T-helper 17 cell (primary cell): ENCODE measurements at regions not wholly inside any gene's neighbourhood (a gene's known extent, or its start where the extent isn't known, plus 50 kb on each side); places are given as distances from the start of the nearest gene placed in this dataset.

Experiments used
- ATAC-seq: fragments of 150-1000 bp; cut with Tn5 transposase; 2 replicates; pipeline ENCODE4 v1.10.0; 2021; ENCODE audit warnings: mild to moderate bottlenecking, moderate library complexity
- DNase-seq, 3 donors: peaks; one replicate each; pipeline versions ENCODE4 v3.0.0 to v3.0.0-alpha.2; 2020 to 2021
- H3K9me3 ChIP-seq: one replicate; pipeline ENCODE4 v1.7.0; 2013; ENCODE audit warnings: low read length, mild to moderate bottlenecking; ENCODE audit not compliant: control insufficient read depth, poor library complexity, severe bottlenecking
- H3K27ac Mint-ChIP-seq: one replicate; pipeline ENCODE4 v1.8.0; 2022; ENCODE audit warnings: mild to moderate bottlenecking, moderate library complexity, mixed read lengths
- H3K27me3 Mint-ChIP-seq: one replicate; pipeline ENCODE4 v1.8.0; 2022; ENCODE audit warnings: mixed read lengths
- H3K36me3 Mint-ChIP-seq: one replicate; pipeline ENCODE4 v1.8.0; 2022; ENCODE audit warnings: low read depth, mixed read lengths
- H3K4me1 Mint-ChIP-seq: one replicate; pipeline ENCODE4 v1.8.0; 2022; ENCODE audit warnings: mild to moderate bottlenecking, mixed read lengths
- H3K4me3 Mint-ChIP-seq: one replicate; pipeline ENCODE4 v1.8.0; 2022; ENCODE audit warnings: mild to moderate bottlenecking, moderate library complexity, mixed read lengths

GRCh38 chr1:199170711-199171110 is 531.9 kb downstream of the PTPRC start:
- H3K4me3 Mint-ChIP-seq: peak overlapping the region; percentile 39
- H3K4me1 Mint-ChIP-seq: peaks cover 55% of the 10 kb centered on the region
- peak overlapping the region; percentile 88 for H3K27ac Mint-ChIP-seq

DNA sequence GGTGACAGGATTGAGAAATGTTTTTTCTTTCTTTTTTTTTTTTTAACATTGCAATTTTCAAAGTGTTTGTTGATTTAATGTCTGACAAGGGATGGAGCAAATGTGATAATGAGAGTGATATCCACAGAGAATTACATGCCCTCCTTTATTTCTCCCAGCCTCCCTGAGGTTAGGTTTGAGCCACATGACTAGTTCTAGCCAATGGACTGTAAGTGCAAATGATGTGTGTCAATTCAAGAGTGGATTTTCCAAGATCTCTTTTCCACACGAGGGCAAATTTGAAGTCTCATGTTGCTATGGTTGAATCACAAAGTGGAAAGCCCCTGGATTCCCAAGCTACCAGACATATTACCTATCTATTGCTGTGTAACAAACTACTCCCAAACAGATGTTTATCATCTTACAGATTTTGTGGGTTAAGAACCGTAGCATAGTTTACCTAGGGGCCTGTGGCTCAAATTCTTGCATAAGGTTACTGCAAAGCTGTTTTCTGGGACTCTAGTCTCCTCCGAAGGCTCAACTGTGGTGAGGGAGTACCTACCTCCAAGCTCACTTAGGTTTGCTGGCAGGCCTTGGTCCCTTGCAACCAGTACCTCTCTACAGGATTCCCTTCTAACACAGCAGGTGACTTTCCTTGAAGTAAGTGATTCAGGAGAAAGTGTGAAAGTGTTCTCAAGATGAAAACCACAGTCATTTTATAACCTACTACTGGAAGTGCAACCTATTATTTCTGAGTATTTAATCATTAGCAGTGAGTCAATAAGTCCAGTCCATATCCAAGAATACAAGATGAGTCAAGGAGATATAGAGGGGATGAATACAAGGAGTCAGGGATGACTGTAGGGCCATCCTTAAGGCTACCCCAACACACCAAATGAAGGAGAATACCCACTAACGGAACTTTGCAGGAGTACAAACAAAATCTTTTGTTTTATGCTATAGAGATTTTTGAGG is 533.6 kb downstream of the PTPRC start:
- H3K4me3 Mint-ChIP-seq: peak overlapping the region; percentile 64
- no peak for ATAC-seq
- no peaks in the 10 kb centered on the region for H3K36me3 Mint-ChIP-seq
- peaks cover 56% of the 10 kb centered on the region for H3K4me1 Mint-ChIP-seq
- no peak for DNase-seq
- peak overlapping the region; percentile 92 for H3K27ac Mint-ChIP-seq
- no peaks in the 10 kb centered on the region for H3K27me3 Mint-ChIP-seq
- H3K9me3 ChIP-seq: no peaks in the 10 kb centered on the region

More at GRCh38 chr1:199170711-199171110, 531.9 kb downstream of the PTPRC start:
- Mint-ChIP-seq H3K27me3 (no peaks in the 10 kb centered on the region), H3K36me3 (no peaks in the 10 kb centered on the region)
- DNase-seq: no peak
- no peak for ATAC-seq
- no peaks in the 10 kb centered on the region for H3K9me3 ChIP-seq

DNA sequence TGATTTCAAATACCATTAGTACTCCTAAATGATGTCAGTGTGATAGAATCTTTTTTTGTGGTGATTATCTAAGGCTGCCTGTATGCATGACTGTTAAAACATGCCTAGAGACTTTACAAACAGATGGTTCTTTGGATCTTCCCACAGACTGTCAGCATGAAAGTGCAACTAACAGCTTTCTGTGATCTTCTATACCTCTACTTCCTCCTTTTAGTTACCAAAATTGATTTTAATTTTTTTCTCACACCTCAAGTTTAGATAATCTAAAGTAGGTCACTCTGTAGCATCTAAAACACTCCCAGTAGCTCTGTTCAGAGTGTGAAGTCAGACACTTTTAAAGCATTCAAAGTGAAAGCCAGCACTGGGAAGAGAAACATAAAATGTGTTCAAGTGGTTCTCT is 534.5 kb downstream of the PTPRC start:
- Mint-ChIP-seq H3K36me3 (no peaks in the 10 kb centered on the region), H3K27me3 (no peaks in the 10 kb centered on the region), H3K27ac (peak overlapping the region; percentile 92), H3K4me3 (peak overlapping the region; percentile 70), H3K4me1 (peaks cover 56% of the 10 kb centered on the region)
- ATAC-seq (peak; percentile 86), DNase-seq (no peak)
- H3K9me3 ChIP-seq: no peaks in the 10 kb centered on the region

DNA sequence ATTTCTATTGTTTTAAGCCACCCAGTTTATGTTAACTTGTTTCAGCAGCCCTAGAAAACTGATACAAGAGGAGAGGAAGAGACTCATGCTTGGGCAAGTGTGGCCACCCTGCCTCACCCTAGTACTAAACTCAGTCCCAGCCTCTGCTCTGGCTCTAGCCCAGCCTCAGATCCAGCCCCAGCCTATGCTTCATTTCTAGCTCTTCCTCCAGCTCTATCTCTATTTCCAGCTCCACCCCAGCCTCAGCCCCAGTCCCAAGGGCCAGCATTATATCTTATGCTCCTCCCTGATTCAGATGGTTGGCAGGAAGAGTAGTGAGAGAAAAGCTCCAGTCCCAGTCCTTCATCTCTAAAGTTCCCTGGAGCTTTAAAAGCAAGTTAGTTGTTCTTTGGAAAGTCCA is 535.5 kb downstream of the PTPRC start:
- Mint-ChIP-seq H3K27ac (peak overlapping the region; percentile 92), H3K36me3 (no peaks in the 10 kb centered on the region), H3K4me3 (peak overlapping the region; percentile 33), H3K27me3 (no peaks in the 10 kb centered on the region), H3K4me1 (peaks cover 46% of the 10 kb centered on the region)
- no peaks in the 10 kb centered on the region for H3K9me3 ChIP-seq
- no peak for ATAC-seq
- DNase-seq: no peak

GRCh38 chr1:199176713-199177112 is 537.9 kb downstream of the PTPRC start:
- H3K9me3 ChIP-seq: no peaks in the 10 kb centered on the region
- no peak for ATAC-seq
- no peaks in the 10 kb centered on the region for H3K36me3 Mint-ChIP-seq
- H3K27me3 Mint-ChIP-seq: no peaks in the 10 kb centered on the region
- H3K27ac Mint-ChIP-seq: no peak overlapping the region
- H3K4me1 Mint-ChIP-seq: peaks cover 31% of the 10 kb centered on the region
- no peak overlapping the region for H3K4me3 Mint-ChIP-seq
- no peak for DNase-seq

GRCh38 chr1:199177241-199177640 is 538.4 kb downstream of the PTPRC start:
- Mint-ChIP-seq H3K4me1 (peaks cover 28% of the 10 kb centered on the region), H3K27ac (no peak overlapping the region), H3K36me3 (no peaks in the 10 kb centered on the region), H3K27me3 (no peaks in the 10 kb centered on the region), H3K4me3 (no peak overlapping the region)
- no peak for DNase-seq
- no peak for ATAC-seq
- H3K9me3 ChIP-seq: no peaks in the 10 kb centered on the region

DNA sequence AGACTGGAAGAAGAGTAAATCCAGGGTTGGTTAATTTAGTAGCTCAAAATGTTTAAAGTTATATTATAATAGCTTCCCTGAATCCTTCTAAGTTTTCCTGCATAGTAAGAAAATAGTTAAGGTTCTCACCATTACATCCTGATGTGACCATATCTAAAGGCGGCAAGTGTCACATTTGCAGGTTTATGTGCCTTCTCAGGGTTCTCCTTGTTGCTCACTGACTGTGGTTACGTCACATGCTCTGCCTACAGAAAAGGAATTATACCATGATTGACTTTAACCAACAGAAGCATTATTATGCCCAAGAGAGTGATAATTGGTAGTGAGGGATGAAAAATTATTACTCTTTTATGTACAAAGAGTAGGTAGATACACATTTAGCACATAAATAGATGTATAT is 539.8 kb downstream of the PTPRC start:
- H3K9me3 ChIP-seq: no peaks in the 10 kb centered on the region
- ATAC-seq: no peak
- DNase-seq: no peak
- H3K36me3 Mint-ChIP-seq: no peaks in the 10 kb centered on the region
- H3K27me3 Mint-ChIP-seq: no peaks in the 10 kb centered on the region
- H3K4me1 Mint-ChIP-seq: peaks cover 18% of the 10 kb centered on the region
- H3K27ac Mint-ChIP-seq: no peak overlapping the region
- H3K4me3 Mint-ChIP-seq: no peak overlapping the region

- DNase-seq (no peak), ATAC-seq (no peak)
- Mint-ChIP-seq H3K4me1 (no peaks in the 10 kb centered on the region), H3K27ac (no peak overlapping the region), H3K4me3 (no peak overlapping the region), H3K36me3 (no peaks in the 10 kb centered on the region), H3K27me3 (no peaks in the 10 kb centered on the region)
- H3K9me3 ChIP-seq: no peaks in the 10 kb centered on the region
Observed at GRCh38 chr1:199182186-199182843, 543.5 kb downstream of the PTPRC start.

- no peaks in the 10 kb centered on the region for H3K27me3 Mint-ChIP-seq
- DNase-seq (no peak), ATAC-seq (no peak)
- no peak overlapping the region for H3K27ac Mint-ChIP-seq
- H3K36me3 Mint-ChIP-seq: no peaks in the 10 kb centered on the region
- H3K4me3 Mint-ChIP-seq: no peak overlapping the region
- no peaks in the 10 kb centered on the region for H3K4me1 Mint-ChIP-seq
- no peaks in the 10 kb centered on the region for H3K9me3 ChIP-seq
Observed at GRCh38 chr1:199184180-199184579, 545.3 kb downstream of the PTPRC start.

DNA sequence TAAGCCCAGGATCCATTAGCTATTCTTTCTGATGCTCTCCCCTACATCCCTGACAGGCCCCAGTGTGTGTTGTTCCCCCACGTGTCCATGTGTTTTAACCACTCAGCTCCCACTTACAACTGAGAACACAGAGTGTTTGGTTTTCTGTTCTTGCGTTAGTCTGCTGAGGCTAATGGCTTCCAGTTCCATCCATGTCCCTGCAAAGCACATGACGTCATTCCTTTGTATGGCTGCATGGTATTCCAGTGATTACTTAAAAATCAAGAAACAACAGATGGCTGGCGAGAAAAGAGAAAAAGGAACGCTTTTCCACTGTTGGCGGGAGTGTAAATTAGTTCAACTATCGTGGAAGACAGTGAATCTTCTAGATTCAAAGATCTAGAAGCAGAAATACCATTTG is 556.0 kb downstream of the PTPRC start:
- no peaks in the 10 kb centered on the region for H3K27me3 Mint-ChIP-seq
- H3K9me3 ChIP-seq: no peaks in the 10 kb centered on the region
- DNase-seq (no peak), ATAC-seq (no peak)
- no peaks in the 10 kb centered on the region for H3K4me1 Mint-ChIP-seq
- no peak overlapping the region for H3K27ac Mint-ChIP-seq
- no peaks in the 10 kb centered on the region for H3K36me3 Mint-ChIP-seq
- no peak overlapping the region for H3K4me3 Mint-ChIP-seq

DNA sequence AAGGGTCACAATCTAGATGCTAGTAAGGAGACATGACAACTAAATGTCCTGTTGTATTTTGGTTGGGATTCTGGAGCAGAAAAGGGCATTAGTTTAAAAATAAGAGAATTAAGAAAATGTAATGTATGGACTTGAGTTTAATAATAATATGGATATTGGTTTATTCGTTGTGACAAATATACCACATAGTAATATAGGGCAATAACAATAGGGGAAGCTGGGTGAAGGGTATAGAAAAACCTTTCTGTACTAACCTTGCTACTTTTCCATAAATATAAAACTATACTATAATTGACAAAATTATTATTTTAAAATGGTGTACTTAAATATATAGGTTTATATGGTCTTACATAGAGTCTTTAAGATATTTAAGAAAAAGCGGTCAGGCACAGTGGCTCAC is 558.9 kb downstream of the PTPRC start:
- Mint-ChIP-seq H3K27ac (no peak overlapping the region), H3K27me3 (no peaks in the 10 kb centered on the region), H3K4me1 (peaks cover 2% of the 10 kb centered on the region), H3K4me3 (no peak overlapping the region), H3K36me3 (no peaks in the 10 kb centered on the region)
- no peak for DNase-seq
- H3K9me3 ChIP-seq: no peaks in the 10 kb centered on the region
- ATAC-seq: no peak

DNA sequence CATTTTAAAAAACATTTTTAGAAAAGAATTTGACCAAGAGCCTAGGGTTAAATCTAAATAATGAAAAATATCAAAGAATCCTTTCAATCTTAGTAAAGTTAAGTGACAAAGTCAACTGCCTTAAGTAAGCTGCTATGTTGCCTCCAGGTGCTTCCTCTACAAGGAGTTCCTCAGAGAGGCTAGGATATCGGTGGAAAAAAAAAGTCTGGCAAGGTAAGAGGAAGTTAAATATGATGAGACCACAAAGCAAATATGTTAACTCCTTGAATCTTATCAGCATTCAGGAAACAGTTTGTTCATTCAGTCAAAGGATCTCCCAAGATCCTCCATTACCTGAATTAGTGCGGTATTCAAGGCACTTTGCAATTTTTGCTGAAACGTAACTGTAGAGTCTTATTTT is 563.5 kb downstream of the PTPRC start:
- no peaks in the 10 kb centered on the region for H3K36me3 Mint-ChIP-seq
- no peaks in the 10 kb centered on the region for H3K9me3 ChIP-seq
- DNase-seq: no peak
- H3K4me1 Mint-ChIP-seq: peaks cover 2% of the 10 kb centered on the region
- H3K4me3 Mint-ChIP-seq: no peak overlapping the region
- ATAC-seq: no peak
- H3K27me3 Mint-ChIP-seq: no peaks in the 10 kb centered on the region
- H3K27ac Mint-ChIP-seq: no peak overlapping the region

DNA sequence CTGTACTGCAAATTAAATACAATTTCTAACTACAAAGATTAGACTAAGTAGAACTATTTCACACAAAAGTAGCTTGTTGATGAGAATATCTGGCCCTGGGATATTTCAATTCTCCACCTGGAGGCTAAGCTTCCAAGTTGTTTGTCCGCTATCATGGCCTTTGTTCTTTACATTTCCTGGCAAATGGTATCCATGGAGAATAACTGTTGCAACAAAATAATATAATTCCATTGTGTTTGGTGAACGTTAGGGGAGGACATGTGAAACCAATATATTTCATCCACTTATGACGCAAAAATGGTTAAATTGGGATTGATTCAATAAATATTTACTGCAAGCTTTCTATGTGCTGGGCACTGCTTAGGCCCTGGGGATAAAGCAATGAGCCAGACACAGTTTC is 565.4 kb downstream of the PTPRC start:
- ATAC-seq: no peak
- DNase-seq: no peak
- H3K9me3 ChIP-seq: no peaks in the 10 kb centered on the region
- Mint-ChIP-seq H3K27ac (no peak overlapping the region), H3K4me1 (peaks cover 2% of the 10 kb centered on the region), H3K27me3 (no peaks in the 10 kb centered on the region), H3K36me3 (no peaks in the 10 kb centered on the region), H3K4me3 (no peak overlapping the region)
